ENCODE measurements at regions not wholly inside any gene's neighbourhood (a gene's known extent, or its start where the extent isn't known, plus 50 kb on each side); places are given as distances from the start of the nearest gene placed in this dataset.

GRCh38 chr14:29376237-29376636, 551.4 kb downstream of the PRKD1 start:
- no peak for FAIRE-seq
- Histone ChIP-seq H3K9me3 (replicated peaks; ENCODE audit: control insufficient read depth, insufficient read depth, low read depth, low read length) (no peaks in the 10 kb centered on the region), H3K36me3 (ENCODE audit: control insufficient read depth, insufficient read depth, low read length) (no peaks in the 10 kb centered on the region), H4K20me1 (replicated peaks; ENCODE audit: control insufficient read depth, insufficient read depth, low read length) (no peaks in the 10 kb centered on the region), H3K79me2 (ENCODE audit: control insufficient read depth, insufficient read depth, low read length) (no peaks in the 10 kb centered on the region), H3K9me1 (ENCODE audit: control insufficient read depth, insufficient read depth, low read length) (no peaks in the 10 kb centered on the region), H2AFZ (ENCODE audit: low read depth, low read length) (no peak overlapping the region), H3K4me1 (replicated peaks in 1 of 2; ENCODE audit: control insufficient read depth in 2 of 2, insufficient read depth in 2 of 2, low read length in 2 of 2) (no peaks in the 10 kb centered on the region), H3K27ac (ENCODE audit: extremely low read depth, low read depth, low read length) (no peak overlapping the region), H3K27me3 (ENCODE audit: control insufficient read depth in 2 of 2, insufficient read depth in 2 of 2, low read length in 2 of 2) (no peaks in the 10 kb centered on the region), H3K9ac (ENCODE audit: insufficient read depth in 1 of 2, low read depth in 2 of 2, low read length in 2 of 2) (no peak overlapping the region), H3K4me2 (ENCODE audit: insufficient read depth, low read length) (no peak overlapping the region), H3K4me3 (no peak overlapping the region)
- TF ChIP-seq ARID1B (IDR thresholded peaks at IDR 0.05) (no peak), CEBPZ (IDR thresholded peaks at IDR 0.05; ENCODE audit: borderline replicate concordance, low read depth, low read length) (no peak), ZBTB7A (IDR thresholded peaks at IDR 0.05; ENCODE audit: borderline replicate concordance, control insufficient read depth, low read depth, low read length) (no peak), GMEB1 (CRISPR knock-in tag; IDR thresholded peaks at IDR 0.05) (no peak), FOXA1 (IDR thresholded peaks at IDR 0.05; ENCODE audit: borderline replicate concordance) (no peak)
- CTCF ChIA-PET (ENCODE audit: low intra/inter-chr PET ratio): no interaction called here
- DNase-seq (ENCODE audit: extremely low read depth in 1 of 4, low spot score in 3 of 4): no peak
- 0% methylated on average over 4 of the region's 4 CpGs for WGBS (ENCODE audit: insufficient coverage, low coverage, missing lambda C conversion rate)
- intact Hi-C loops (cut with micrococcal nuclease): no loop called here
- POLR2A ChIA-PET: no interaction called here
- ATAC-seq: no peak
- in situ Hi-C loops (cut with MboI): no loop called here
- no TSS peak for BruUV-seq (replicated peaks)
